GM12892 (cell line): ENCODE measurements at regions not wholly inside any gene's neighbourhood (a gene's known extent, or its start where the extent isn't known, plus 50 kb on each side); places are given as distances from the start of the nearest gene placed in this dataset.

ENCODE experiments used
- DNase-seq: peaks from one replicate; pipeline ENCODE4 v3.0.0; 2011; ENCODE audit not compliant: insufficient read length
- FAIRE-seq: peaks from 2 replicates; lab custom pipeline; 2011; peaks lifted over from hg19 to GRCh38; lab: Jason Lieb, UNC
- POLR2A ChIP-seq: IDR thresholded peaks from 2 replicates; pipeline ENCODE4 v1.6.1; 2011; ENCODE audit warnings: low read depth, low read length, control low read depth
- POLR2AphosphoS5 ChIP-seq: IDR thresholded peaks from 2 replicates; pipeline ENCODE4 v1.6.1; 2011; ENCODE audit warnings: low read depth, low read length, control low read depth
- TAF1 ChIP-seq: IDR thresholded peaks from 2 replicates; pipeline ENCODE4 v1.6.1; 2011; ENCODE audit warnings: low read depth, mild to moderate bottlenecking, control low read depth, low read length, borderline replicate concordance

- TF ChIP-seq POLR2AphosphoS5 (no peak), TAF1 (no peak), POLR2A (no peak)
- FAIRE-seq, result no peak
- no peak for DNase-seq
These were observed 242.7 kb upstream of the TTC14 start for GRCh38 chr3:180359061-180359952.

- FAIRE-seq, result no peak
- no peak for DNase-seq
- TF ChIP-seq POLR2AphosphoS5 (no peak), POLR2A (no peak), TAF1 (no peak)
These were observed 242.0 kb upstream of the TTC14 start for GRCh38 chr3:180359953-180360279.

- DNase-seq (no peak), FAIRE-seq (no peak)
- TF ChIP-seq TAF1 (no peak), POLR2A (no peak), POLR2AphosphoS5 (no peak)
These were observed 239.9 kb upstream of the TTC14 start for GRCh38 chr3:180362081-180362480.

GRCh38 chr3:180375831-180376230 is 226.1 kb upstream of the TTC14 start:
- DNase-seq (no peak), FAIRE-seq (no peak)
- TF ChIP-seq POLR2AphosphoS5 (no peak), TAF1 (no peak), POLR2A (no peak)

DNA sequence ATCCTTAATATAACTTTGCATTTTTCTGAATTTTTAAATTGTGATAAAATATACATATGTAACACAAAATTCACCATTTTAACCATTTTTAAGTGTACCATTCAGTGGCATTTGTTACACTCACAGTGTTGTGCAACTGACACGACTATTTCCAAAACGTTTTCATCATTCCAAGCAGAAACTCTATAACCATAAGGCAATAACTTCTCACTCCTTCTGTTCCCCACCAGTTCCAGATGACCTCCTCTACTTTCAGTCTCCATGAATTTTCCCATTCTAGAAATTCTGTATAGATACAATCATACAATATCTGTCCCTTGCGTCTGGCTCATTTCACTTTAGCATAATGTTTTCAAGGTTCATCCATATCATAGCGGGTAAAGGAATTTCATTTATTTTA is 223.5 kb upstream of the TTC14 start:
- no peak for DNase-seq
- TF ChIP-seq TAF1 (no peak), POLR2AphosphoS5 (no peak), POLR2A (no peak)
- no peak for FAIRE-seq

DNA sequence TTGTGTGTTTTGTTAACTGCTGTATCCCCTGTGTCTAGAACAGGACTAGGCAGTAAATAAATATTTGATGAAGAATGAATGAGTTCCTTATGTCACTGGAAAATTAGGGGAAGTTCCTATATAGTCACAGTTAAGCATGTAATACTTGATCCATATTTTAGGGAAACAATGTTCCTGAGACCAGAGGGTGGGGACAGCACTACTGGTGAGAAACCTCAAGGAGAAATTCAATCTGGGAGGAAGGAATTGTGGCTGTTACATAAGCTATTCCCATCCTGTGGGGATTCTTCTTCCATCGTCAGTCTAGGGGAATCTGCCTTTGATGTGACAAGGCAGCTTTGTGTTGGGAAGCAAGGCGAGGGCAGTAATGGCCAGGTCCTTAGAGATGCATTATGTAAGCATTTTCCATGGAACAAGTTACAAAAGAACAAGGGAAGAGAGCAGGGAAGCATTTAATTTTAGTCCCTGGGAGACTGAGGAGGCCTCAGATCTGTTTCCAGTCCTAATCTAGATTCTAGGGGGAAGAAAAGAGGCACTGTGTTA is 219.3 kb upstream of the TTC14 start:
- no peak for FAIRE-seq
- DNase-seq, result no peak
- TF ChIP-seq TAF1 (no peak), POLR2AphosphoS5 (no peak)

DNA sequence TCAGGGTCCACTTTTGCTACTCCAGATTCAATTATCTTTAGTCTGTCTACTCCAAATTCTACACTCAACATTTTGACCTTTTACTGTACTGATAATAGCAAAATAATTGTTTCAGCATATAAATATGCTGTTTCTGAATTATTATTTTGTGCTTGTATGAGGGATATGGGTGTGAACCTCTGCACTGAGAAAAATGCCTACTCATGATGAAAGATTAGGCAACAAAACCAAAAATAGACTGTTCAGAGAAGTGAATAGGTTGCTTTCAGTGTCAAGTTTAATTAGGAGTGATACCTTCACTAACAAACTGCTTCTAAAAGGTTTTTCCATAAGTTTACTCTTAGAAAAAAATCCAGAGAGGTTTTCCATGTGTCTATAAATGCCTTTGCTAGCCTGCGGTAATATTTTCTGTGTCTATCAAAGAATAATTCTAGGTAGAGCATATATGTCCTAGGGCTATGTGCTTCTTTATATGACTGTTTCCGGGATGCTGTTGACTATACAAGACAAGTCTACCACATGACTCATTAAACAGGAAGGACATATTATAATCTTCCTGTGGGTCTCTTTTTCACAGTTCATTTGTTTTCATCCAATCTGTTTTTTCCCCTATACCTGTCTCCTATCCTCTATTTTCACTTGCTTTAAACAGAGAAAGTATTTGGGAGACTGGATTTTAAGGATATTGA is 218.5 kb upstream of the TTC14 start:
- DNase-seq (no peak), FAIRE-seq (no peak)
- TF ChIP-seq POLR2A (no peak), POLR2AphosphoS5 (no peak), TAF1 (no peak)

- TF ChIP-seq POLR2A, result no peak
- TF ChIP-seq POLR2AphosphoS5, result no peak
- no peak for TF ChIP-seq TAF1
- DNase-seq (no peak), FAIRE-seq (no peak)
These were observed 211.7 kb upstream of the TTC14 start for GRCh38 chr3:180390313-180390712.

- DNase-seq, result no peak
- TF ChIP-seq POLR2A (no peak), POLR2AphosphoS5 (no peak), TAF1 (no peak)
- no peak for FAIRE-seq
These were observed 211.0 kb upstream of the TTC14 start for GRCh38 chr3:180391001-180391400.

- no peak for DNase-seq
- FAIRE-seq, result no peak
- TF ChIP-seq POLR2AphosphoS5 (no peak), TAF1 (no peak)
These were observed 200.7 kb upstream of the TTC14 start for GRCh38 chr3:180401226-180401625.

- FAIRE-seq, result no peak
- DNase-seq, result no peak
- TF ChIP-seq TAF1, result no peak
- no peak for TF ChIP-seq POLR2A
- TF ChIP-seq POLR2AphosphoS5, result no peak
These were observed 199.4 kb upstream of the TTC14 start for GRCh38 chr3:180402471-180403073.

DNA sequence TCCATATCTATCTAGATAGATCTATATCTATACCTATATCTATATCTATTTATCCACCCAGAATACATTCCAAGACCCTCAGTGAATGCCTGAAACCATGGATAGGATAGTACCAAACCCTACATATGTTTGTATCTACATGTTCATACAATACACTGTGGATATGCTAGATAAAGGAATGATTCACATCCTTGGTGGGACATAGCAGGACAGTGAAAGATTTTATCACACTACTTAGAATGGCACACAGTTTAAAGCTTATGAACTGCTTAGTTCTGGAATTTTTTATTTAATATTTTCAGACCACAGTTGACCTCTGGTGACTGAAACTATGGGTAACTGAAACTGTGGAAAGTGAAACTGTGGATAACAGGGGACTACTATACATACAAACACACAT is 198.8 kb upstream of the TTC14 start:
- TF ChIP-seq POLR2AphosphoS5, result no peak
- FAIRE-seq (no peak), DNase-seq (no peak)
